GM12878 (cell line): ENCODE measurements at regions not wholly inside any gene's neighbourhood (a gene's known extent, or its start where the extent isn't known, plus 50 kb on each side); places are given as distances from the start of the nearest gene placed in this dataset.

Source experiments
- BHLHE40 ChIP-seq, 2 experiments: fragments of 450-650 bp in 1 of 2; IDR thresholded peaks; 2 replicates each; pipeline ENCODE4 v1.6.1; 2011 to 2017; ENCODE audit warnings: low read depth in 2 of 2, borderline replicate concordance in 1 of 2, improper control_type of control experiment in 1 of 2, low read length in 1 of 2, mild to moderate bottlenecking in 1 of 2
- EP300 ChIP-seq, 2 experiments: fragments of 150-350 bp in 1 of 2; IDR thresholded peaks; 2 replicates each; pipeline ENCODE4 v1.6.1; 2011 to 2012; ENCODE audit warnings: low read depth in 2 of 2, low read length in 2 of 2, borderline replicate concordance in 1 of 2, improper control_type of control experiment in 1 of 2, inconsistent platforms in 1 of 2; ENCODE audit not compliant: control insufficient read depth in 1 of 2
- POLR2A ChIP-seq: IDR thresholded peaks from 2 replicates; pipeline ENCODE4 v1.6.1; 2011; ENCODE audit warnings: low read depth, mild to moderate bottlenecking, low read length
- POLR2AphosphoS2 ChIP-seq: IDR thresholded peaks from 2 replicates; pipeline ENCODE4 v1.6.1; 2011; ENCODE audit warnings: low read depth, mild to moderate bottlenecking, low read length, improper control_type of control experiment, moderate library complexity
- SP1 ChIP-seq: IDR thresholded peaks from one replicate; pipeline ENCODE4 v1.6.1; 2011; ENCODE audit warnings: low read depth, low read length
- TARDBP ChIP-seq: IDR thresholded peaks from 2 replicates; pipeline ENCODE4 v1.6.1; 2016; ENCODE audit warnings: borderline replicate concordance
- TCF12 ChIP-seq: IDR thresholded peaks from 2 replicates; pipeline ENCODE4 v1.6.1; 2011; ENCODE audit warnings: low read depth, mild to moderate bottlenecking, low read length
- TF ChIP-seq, protein P1 (sequence below), 3 experiments: IDR thresholded peaks in 2 of 3; conservative IDR thresholded peaks in 1 of 3; 2 replicates each; pipeline ENCODE4 v1.5.1; 2011; ENCODE audit warnings: low read depth in 3 of 3, low read length in 3 of 3, mild to moderate bottlenecking in 3 of 3, control low read depth in 2 of 3, moderate library complexity in 2 of 3, inconsistent platforms in 1 of 3, mixed read lengths in 1 of 3; ENCODE audit not compliant: control insufficient read depth in 2 of 3, insufficient read depth in 1 of 3; ENCODE audit errors: extremely low read depth in 1 of 3

DNA sequence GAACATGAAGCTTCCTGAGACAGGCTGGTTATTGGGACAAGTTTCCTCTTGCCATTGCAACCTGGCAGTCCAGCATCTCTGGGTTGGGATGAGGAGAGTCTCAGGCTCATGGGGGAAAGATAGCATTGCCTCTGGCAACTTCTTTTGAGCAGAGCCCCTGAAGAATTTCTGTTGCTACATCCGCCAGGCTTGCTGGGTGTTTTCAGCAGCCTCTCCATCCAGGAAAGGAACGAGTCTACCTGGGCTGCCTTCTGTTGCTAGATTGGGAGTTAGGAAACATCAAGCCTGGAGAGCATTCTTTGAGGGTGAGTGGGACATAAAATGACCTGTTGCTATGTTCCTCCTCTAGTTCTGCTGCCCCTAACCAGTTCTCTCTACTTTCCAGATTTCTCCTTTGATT lies 313.5 kb downstream of the RFPL4B start:
- TF ChIP-seq TCF12 (no peak), POLR2A (no peak), POLR2AphosphoS2 (no peak), BHLHE40 (IDR thresholded peaks at IDR 0.05; ENCODE audit: borderline replicate concordance in 1 of 2, low read depth in 2 of 2, low read length in 1 of 2) (no peak), TARDBP (no peak), SP1 (no peak), EP300 (IDR thresholded peaks at IDR 0.05; ENCODE audit: borderline replicate concordance in 1 of 2, control insufficient read depth in 1 of 2, low read depth in 2 of 2, low read length in 2 of 2) (no peak)
- TF ChIP-seq, protein P1, sequence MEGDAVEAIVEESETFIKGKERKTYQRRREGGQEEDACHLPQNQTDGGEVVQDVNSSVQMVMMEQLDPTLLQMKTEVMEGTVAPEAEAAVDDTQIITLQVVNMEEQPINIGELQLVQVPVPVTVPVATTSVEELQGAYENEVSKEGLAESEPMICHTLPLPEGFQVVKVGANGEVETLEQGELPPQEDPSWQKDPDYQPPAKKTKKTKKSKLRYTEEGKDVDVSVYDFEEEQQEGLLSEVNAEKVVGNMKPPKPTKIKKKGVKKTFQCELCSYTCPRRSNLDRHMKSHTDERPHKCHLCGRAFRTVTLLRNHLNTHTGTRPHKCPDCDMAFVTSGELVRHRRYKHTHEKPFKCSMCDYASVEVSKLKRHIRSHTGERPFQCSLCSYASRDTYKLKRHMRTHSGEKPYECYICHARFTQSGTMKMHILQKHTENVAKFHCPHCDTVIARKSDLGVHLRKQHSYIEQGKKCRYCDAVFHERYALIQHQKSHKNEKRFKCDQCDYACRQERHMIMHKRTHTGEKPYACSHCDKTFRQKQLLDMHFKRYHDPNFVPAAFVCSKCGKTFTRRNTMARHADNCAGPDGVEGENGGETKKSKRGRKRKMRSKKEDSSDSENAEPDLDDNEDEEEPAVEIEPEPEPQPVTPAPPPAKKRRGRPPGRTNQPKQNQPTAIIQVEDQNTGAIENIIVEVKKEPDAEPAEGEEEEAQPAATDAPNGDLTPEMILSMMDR (IDR thresholded peaks at IDR 0.05 in 2 of 3, conservative IDR thresholded peaks at IDR 0.05 in 1 of 3; ENCODE audit: control insufficient read depth in 2 of 3, extremely low read depth in 1 of 3, insufficient read depth in 1 of 3, low read depth in 3 of 3, low read length in 3 of 3), result no peak
